WTC11 (cell line): ENCODE measurements at regions not wholly inside any gene's neighbourhood (a gene's known extent, or its start where the extent isn't known, plus 50 kb on each side); places are given as distances from the start of the nearest gene placed in this dataset.
A peak's percentile ranks its signal among the peaks of the same experiment; 100 is the strongest.
"Not testable (repeated sequence)": the region's sequence is repeated elsewhere in the genome, so short reads cannot be mapped to it uniquely, and the experiment has no call there.

Experiments used
- ATAC-seq: fragments of 200-7000 bp; cut with Tn5 transposase; 2 replicates; pipeline ENCODE4 v1.10.0; 2021; ENCODE audit warnings: mild to moderate bottlenecking, moderate library complexity
- CTCF ChIA-PET: fragments of 300-600 bp; sonication (Branson Sonifier 250); formaldehyde crosslinking; loops from one replicate; lab custom pipeline; 2021; ENCODE audit warnings: antibody characterized with exemption; lab: Charles Lee
- POLR2A ChIA-PET: fragments of 350-600 bp; sonication (Branson Sonifier 250); formaldehyde crosslinking; loops from one replicate; lab custom pipeline; 2021; ENCODE audit warnings: antibody characterized with exemption; lab: Charles Lee
- DNase-seq: peaks from one replicate; pipeline ENCODE4 v3.0.0; 2021; ENCODE audit warnings: low spot score
- H3K27ac Mint-ChIP-seq: 2 replicates; pipeline ENCODE4 v1.8.0; 2021; ENCODE audit warnings: mixed read lengths
- H3K27me3 Mint-ChIP-seq: 2 replicates; pipeline ENCODE4 v1.8.0; 2021; ENCODE audit warnings: low read depth, mild to moderate bottlenecking, moderate library complexity, mixed read lengths
- H3K36me3 Mint-ChIP-seq: 2 replicates; pipeline ENCODE4 v1.8.0; 2021; ENCODE audit warnings: mixed read lengths
- H3K4me1 Mint-ChIP-seq: 2 replicates; pipeline ENCODE4 v1.8.0; 2022; ENCODE audit warnings: mixed read lengths
- H3K4me3 Mint-ChIP-seq: 2 replicates; pipeline ENCODE4 v1.8.0; 2021; ENCODE audit warnings: mild to moderate bottlenecking, moderate library complexity, mixed read lengths
- H3K9me3 Mint-ChIP-seq: 2 replicates; pipeline ENCODE4 v1.8.0; 2021; ENCODE audit warnings: mixed read lengths

DNA sequence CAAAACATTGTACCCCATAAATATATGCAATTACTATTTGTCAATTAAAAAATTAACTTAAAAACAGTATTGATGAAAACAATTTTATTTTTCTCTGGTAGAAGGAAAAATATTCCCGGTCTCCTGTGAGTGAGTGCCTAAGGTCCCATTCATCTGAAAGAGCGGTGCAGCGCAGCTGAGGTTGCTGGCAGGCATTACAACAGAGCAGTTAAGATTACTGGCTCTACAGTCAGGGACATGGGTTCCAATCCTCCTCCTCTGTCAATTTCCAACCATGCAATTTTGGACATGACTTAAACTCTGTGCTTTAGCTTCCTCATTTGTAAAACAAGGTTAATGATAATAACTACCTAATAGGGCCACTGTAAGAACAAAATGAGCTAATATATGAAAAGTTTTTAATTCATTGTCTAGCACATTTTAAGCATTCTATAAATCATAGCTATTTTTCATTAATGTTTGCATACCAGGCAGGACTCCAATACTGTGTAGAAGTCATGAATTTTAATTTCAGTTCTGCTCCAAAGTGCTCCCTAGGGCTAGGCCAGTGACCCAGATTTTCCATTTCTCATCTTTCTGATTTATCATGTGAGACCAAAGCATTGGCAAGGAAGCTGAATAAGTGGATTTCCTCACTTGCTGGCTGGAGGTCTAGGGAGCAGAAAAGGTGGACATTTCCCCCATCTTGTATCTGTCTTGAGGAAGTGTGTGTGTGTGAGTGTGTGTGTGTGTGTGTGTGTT, 174.2 kb upstream of the NBPF19 start:
- DNase-seq, H3K4me3 Mint-ChIP-seq, POLR2A ChIA-PET, ATAC-seq, H3K27ac Mint-ChIP-seq, H3K4me1 Mint-ChIP-seq, CTCF ChIA-PET, H3K9me3 Mint-ChIP-seq, H3K27me3 Mint-ChIP-seq, H3K36me3 Mint-ChIP-seq: not testable (repeated sequence)

DNA sequence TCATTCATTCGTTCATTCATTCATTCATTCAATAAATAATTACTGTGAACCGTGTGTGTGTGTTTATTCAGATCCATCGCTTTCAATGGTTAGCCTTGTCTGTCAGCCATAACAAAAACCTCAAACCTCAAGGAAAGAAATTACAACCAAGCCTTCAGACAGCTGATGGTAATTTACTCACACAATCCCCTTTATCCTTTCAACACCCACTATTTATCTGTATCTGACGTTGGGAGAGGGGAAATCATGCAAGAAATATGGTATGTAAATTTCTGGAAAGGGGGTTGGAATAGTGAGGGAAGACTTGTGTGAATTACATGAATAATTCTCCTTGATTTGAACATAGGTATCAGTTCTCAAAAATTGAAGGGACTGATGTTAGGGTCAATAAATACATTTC, 173.6 kb upstream of the NBPF19 start:
- H3K27ac Mint-ChIP-seq, POLR2A ChIA-PET, H3K27me3 Mint-ChIP-seq, CTCF ChIA-PET, H3K4me3 Mint-ChIP-seq, H3K4me1 Mint-ChIP-seq, ATAC-seq, H3K36me3 Mint-ChIP-seq, H3K9me3 Mint-ChIP-seq, DNase-seq: not testable (repeated sequence)

DNA sequence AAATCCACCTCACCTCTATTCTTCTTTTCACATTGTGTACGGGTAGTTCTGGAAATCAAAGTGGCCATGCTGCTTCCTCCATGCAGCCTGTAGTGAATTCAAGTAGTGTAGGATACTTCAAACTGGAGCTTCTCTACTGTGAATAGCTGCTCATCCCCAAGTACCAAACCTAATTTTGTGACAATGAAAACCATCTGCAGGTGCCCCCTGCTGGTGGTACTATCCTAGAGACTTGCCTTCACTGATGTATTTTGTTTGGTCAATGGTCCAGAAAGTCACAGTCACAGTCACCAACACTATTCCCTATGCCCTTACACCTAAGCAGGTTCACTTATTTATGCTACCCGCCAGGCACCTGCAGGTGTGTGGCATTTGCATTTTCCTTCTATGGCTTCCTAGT, 170.0 kb upstream of the NBPF19 start:
- POLR2A ChIA-PET, H3K27me3 Mint-ChIP-seq, H3K9me3 Mint-ChIP-seq, H3K4me1 Mint-ChIP-seq, H3K4me3 Mint-ChIP-seq, H3K27ac Mint-ChIP-seq, H3K36me3 Mint-ChIP-seq, CTCF ChIA-PET, DNase-seq: not testable (repeated sequence)
- ATAC-seq = peak; percentile 74

DNA sequence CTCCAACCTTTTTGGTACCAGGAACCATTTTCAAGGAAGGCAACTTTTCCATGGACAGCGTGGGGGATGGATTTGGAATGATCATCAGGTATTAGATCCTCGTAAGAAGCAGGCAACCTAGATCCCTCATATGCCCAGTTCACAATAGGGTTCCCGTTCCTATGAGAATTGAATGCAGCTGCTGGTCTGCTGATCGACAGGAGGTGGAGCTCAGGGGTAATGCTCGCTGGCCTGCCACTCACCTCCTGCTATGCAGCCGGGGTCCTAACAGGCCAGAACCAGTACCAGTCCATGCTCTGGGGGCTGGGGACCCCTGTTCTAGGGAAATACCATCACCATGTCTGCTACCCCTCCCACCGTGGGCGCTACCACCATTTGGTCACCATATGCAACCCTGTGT, 167.2 kb upstream of the NBPF19 start:
- H3K4me3 Mint-ChIP-seq, H3K27me3 Mint-ChIP-seq, H3K4me1 Mint-ChIP-seq, DNase-seq, H3K27ac Mint-ChIP-seq, CTCF ChIA-PET, ATAC-seq, H3K9me3 Mint-ChIP-seq, POLR2A ChIA-PET, H3K36me3 Mint-ChIP-seq: not testable (repeated sequence)

DNA sequence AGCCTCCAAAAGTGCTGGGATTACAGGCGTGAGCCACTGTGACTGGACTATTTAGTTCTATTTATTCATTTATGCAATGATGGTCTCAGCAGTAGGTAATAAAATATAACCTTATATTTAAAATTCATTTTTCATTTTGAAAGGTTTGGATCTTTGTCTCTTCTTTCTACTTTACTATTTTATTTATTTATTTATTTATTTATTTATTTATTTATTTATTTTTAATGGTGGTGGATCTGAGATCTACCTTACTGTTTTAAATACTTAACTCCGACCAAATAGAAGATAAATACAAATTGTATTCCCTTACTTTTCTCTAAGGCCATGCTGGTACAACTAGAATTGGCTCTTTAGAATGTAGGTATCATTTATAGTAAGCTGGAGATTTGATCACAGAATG, 159.9 kb upstream of the NBPF19 start:
- DNase-seq, H3K36me3 Mint-ChIP-seq, CTCF ChIA-PET, H3K4me3 Mint-ChIP-seq, H3K27me3 Mint-ChIP-seq, H3K4me1 Mint-ChIP-seq, H3K27ac Mint-ChIP-seq, ATAC-seq, H3K9me3 Mint-ChIP-seq, POLR2A ChIA-PET: not testable (repeated sequence)

DNA sequence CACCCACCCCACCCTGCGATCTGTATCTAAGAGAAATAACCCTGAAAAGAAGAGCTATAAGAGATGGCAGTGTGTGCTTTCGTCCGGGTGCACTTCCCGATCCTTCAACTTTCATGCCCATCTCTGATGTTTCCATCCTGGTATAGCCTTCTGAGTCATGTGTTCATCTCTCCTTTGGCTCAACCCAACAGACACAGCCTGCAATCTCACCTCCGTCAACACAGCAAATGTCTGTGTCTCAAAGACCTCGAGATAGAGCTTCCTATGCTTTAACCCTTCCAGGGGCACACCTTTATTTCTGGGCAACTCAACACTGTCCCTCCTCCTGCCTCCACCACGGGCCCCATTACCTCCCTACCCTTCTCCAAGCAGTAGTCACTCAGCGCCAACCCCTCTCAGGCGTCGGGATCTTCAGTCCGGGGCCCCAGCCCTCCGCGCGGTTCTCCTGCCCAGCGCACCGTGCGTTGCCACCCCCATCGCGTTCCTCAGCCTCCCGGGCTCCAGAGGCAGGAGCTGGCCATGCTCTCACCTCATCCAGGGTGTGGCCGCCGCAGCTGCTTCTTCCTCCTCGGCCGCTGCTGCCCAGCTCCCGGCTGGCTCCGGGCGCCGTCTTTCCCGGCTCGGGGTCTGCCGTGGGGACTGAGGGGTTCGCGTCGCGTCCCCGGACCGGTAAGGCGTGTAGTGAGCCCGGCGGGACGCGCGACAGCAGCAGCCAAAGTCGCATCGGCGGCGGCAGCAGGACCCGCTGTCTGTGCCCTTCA, 153.7 kb upstream of the NBPF19 start:
- CTCF ChIA-PET, H3K4me1 Mint-ChIP-seq, DNase-seq, H3K27me3 Mint-ChIP-seq, H3K36me3 Mint-ChIP-seq, H3K27ac Mint-ChIP-seq, H3K4me3 Mint-ChIP-seq, H3K9me3 Mint-ChIP-seq, POLR2A ChIA-PET: not testable (repeated sequence)
- peak; percentile 90 for ATAC-seq

DNA sequence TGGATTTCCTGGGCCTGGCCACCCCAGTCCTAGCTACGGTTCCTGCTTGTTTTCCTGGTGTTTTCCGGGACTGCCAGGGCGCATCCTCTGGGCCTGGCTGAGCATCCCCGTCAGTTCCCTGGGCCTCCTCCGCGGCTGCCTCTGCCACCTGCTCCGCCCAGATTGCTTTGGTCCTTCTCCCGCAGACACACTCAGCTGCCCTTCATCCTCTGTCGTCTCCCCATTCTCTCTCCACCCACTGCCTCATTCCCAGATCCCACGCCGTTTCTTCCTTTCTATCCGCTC, 153.2 kb upstream of the NBPF19 start:
- CTCF ChIA-PET, H3K4me1 Mint-ChIP-seq, H3K4me3 Mint-ChIP-seq, H3K9me3 Mint-ChIP-seq, DNase-seq, H3K27me3 Mint-ChIP-seq, POLR2A ChIA-PET, H3K27ac Mint-ChIP-seq, H3K36me3 Mint-ChIP-seq: not testable (repeated sequence)
- peak; percentile 71 for ATAC-seq

DNA sequence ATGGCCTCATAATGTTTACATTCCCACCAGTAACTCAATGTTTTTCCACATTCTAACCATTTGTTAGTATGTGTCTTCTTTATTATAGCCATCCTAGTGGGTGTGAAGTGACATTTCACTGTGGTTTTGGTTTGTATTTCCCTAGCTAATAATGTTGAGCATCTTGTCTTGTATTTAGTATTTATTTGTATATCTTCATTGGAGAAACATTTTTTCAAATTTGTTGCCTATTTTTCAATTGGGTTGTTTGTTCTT, 144.8 kb upstream of the NBPF19 start:
- CTCF ChIA-PET, H3K9me3 Mint-ChIP-seq, H3K36me3 Mint-ChIP-seq, H3K27ac Mint-ChIP-seq, H3K4me3 Mint-ChIP-seq, ATAC-seq, H3K4me1 Mint-ChIP-seq, POLR2A ChIA-PET, H3K27me3 Mint-ChIP-seq, DNase-seq: not testable (repeated sequence)

DNA sequence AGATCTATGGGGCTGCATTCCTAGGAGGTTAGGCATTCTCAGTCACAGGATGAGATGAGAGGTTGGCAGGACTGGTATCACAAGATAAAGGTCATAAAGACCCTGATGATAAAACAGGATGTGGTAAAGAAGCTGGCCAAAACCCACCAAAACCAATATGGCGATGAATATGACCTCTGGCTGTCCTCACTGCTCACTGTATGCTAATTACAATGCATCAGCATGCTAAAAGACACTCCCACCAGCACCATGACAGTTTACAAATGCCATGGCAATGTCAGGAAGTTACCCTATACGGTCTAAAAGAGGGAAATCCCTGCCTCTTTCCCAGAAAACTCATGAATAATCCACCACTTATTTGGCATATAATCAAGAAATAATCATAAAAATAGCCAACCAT, 138.8 kb upstream of the NBPF19 start:
- DNase-seq, H3K9me3 Mint-ChIP-seq, H3K36me3 Mint-ChIP-seq, H3K4me1 Mint-ChIP-seq, H3K4me3 Mint-ChIP-seq, CTCF ChIA-PET, H3K27me3 Mint-ChIP-seq, H3K27ac Mint-ChIP-seq, POLR2A ChIA-PET, ATAC-seq: not testable (repeated sequence)

DNA sequence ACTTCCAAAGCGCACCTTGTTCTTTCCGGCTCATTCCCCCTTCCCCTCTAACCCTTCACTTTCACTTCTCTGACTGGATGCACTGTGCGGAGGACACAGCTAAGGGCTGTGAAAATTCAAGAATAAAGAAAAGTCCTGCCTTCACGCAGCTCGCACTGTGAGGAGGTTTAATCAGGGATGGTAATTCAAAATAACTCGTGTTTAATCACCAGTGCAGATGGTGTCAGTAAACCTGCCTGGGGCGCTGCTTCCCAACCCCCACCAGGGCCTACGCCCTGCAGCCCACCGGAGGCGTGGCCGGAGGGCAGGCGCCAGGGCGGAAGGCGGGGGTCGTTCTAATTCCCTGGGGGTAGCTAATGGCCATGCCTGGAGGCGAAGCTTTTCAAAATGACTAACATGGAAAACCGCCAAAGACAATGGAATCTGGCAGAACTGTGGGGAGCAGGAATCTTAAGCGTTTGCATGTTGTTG, 136.6 kb upstream of the NBPF19 start:
- ATAC-seq = peak; percentile 94
- CTCF ChIA-PET, H3K36me3 Mint-ChIP-seq: not testable (repeated sequence)

DNA sequence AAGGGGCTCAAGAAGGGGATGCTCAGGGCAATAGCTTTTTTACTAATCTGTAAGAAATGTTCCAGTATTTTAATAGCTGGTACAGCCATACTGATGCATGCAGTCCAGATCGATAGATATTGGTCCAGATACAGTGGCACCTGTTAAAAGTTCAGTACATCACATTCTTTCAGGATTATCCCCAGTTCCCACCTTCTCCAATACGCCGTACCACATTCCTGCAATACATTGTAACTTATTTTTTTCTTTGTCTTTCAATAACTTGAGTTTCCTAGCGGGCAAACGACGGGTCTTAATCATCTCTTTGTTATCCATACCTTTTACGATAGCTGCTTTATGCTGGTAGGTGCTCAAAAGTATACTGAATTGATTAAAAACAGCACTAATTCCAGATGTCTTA, 136.1 kb upstream of the NBPF19 start:
- peak; percentile 11 for ATAC-seq
- H3K9me3 Mint-ChIP-seq, H3K27ac Mint-ChIP-seq, POLR2A ChIA-PET, CTCF ChIA-PET, H3K4me3 Mint-ChIP-seq, H3K36me3 Mint-ChIP-seq, DNase-seq, H3K27me3 Mint-ChIP-seq, H3K4me1 Mint-ChIP-seq: not testable (repeated sequence)

More for the DNA sequence above, 136.6 kb upstream of the NBPF19 start:
- DNase-seq, H3K4me1 Mint-ChIP-seq, H3K4me3 Mint-ChIP-seq, H3K27ac Mint-ChIP-seq, H3K27me3 Mint-ChIP-seq, H3K9me3 Mint-ChIP-seq, POLR2A ChIA-PET: not testable (repeated sequence)

DNA sequence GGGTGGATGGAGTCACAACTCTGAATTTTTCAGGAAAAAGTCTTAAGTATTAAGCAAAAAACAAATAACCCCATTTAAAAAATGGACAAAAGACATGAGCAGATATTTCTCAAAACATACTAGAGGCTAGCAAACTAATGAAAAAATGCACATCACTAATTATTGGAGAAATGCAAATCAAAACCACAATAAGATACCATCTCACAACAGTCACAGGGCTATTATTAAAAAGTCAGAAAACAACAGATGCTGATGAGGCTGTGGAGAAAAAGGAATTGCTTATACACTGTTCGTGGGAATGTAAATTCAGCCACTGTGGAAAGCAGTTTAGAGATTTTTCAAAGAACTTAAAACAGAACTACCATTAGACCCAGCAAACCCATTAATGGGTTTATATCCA, 125.4 kb upstream of the NBPF19 start:
- H3K9me3 Mint-ChIP-seq, H3K4me1 Mint-ChIP-seq, DNase-seq, H3K4me3 Mint-ChIP-seq, CTCF ChIA-PET, H3K36me3 Mint-ChIP-seq, ATAC-seq, H3K27me3 Mint-ChIP-seq, POLR2A ChIA-PET, H3K27ac Mint-ChIP-seq: not testable (repeated sequence)

DNA sequence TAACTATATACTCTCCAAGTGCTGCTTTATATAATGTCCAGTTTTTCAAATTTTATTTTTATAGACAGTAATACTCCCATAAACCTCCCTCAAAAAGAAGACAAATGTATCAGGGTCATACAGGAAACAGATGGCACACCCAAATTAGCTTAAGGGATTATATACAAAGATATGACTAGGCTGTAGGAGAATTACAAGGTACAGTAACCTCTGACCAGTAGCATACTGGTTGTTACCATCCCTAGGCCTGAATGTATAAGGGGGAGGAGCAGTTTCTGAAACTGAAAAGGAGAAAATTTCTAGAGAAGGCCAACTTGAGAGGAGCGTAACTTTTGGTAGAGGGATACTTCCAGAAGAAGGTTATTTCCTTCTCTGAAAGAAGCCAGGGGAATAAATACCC, 122.6 kb upstream of the NBPF19 start:
- H3K4me1 Mint-ChIP-seq, DNase-seq, ATAC-seq, CTCF ChIA-PET, H3K27me3 Mint-ChIP-seq, H3K9me3 Mint-ChIP-seq, H3K36me3 Mint-ChIP-seq, H3K27ac Mint-ChIP-seq, H3K4me3 Mint-ChIP-seq, POLR2A ChIA-PET: not testable (repeated sequence)
